GM06990 (cell line): ENCODE measurements at regions not wholly inside any gene's neighbourhood (a gene's known extent, or its start where the extent isn't known, plus 50 kb on each side); places are given as distances from the start of the nearest gene placed in this dataset.
"Not testable (repeated sequence)": the region's sequence is repeated elsewhere in the genome, so short reads cannot be mapped to it uniquely, and the experiment has no call there.

Experiments
- DNase-seq: peaks from one replicate; pipeline ENCODE4 v3.0.0-alpha.2; 2011; ENCODE audit not compliant: insufficient read length; ENCODE audit errors: extremely low read depth
- H3K27me3 ChIP-seq: replicated peaks from 2 replicates; pipeline ENCODE4 v1.6.0; 2011; ENCODE audit warnings: low read length; ENCODE audit not compliant: control insufficient read depth, insufficient read depth
- H3K36me3 ChIP-seq: 2 replicates; pipeline ENCODE4 v1.5.1; 2011; ENCODE audit warnings: low read length; ENCODE audit not compliant: control insufficient read depth, insufficient read depth
- H3K4me3 ChIP-seq: replicated peaks from 2 replicates; pipeline ENCODE4 v1.5.1; 2011; ENCODE audit warnings: low read depth, mild to moderate bottlenecking, control low read depth, low read length
- CTCF ChIP-seq: IDR thresholded peaks from 2 replicates; pipeline ENCODE4 v1.5.1; 2011; ENCODE audit warnings: low read length, control low read depth, mild to moderate bottlenecking, inconsistent platforms; ENCODE audit not compliant: insufficient read depth, poor library complexity, severe bottlenecking

DNA sequence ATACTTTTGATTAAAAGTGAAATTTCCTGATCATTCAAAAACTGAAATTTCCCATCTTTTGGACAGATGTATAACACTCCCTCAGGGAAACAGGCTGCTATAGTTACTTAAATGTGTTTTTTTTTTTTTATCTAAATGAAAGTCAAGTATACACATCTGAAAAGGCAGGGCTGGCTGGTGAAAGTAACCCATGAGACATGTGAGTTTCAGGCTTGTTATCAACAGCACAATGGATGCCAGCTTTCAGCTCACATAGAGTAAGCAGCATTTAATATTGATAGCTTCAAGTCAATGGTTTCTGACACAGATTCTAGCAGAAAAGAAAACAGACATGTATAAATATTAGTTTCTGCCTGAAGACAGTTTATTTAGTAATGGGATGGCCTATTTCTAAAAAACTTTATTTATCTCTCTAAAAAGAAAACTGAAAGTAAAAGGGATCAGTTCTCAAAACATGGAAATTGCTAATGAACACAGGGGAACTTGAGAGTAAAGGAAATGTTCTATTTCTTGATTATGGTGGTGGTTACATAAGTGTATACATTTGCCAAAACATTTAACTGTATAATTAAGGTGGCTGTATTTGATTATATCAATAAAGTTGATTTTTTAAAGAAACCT lies 89.7 kb upstream of the CMC1 start:
- Histone ChIP-seq H3K36me3 (no peaks in the 10 kb centered on the region), H3K4me3 (no peak overlapping the region), H3K27me3 (no peaks in the 10 kb centered on the region)
- DNase-seq, result peak; percentile 37
- TF ChIP-seq CTCF, result no peak

DNA sequence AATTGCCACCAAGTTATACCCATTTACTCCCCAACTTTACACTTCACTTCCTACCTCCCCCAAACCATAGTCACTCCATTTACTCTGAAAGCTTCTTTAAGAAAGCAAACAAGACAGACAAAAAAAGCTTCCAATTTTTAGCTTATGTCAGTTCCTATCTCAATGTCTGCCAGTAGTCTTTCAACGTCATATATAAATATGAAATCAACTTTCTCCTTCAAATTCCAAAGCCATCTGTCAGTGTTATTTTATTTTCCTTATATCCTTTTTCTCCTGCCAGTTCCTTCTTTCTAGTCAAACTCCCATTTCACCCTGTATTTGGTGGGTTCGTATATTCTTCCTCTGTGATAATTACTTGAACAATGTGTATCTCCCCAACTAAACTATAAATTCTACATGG lies 85.8 kb upstream of the CMC1 start:
- DNase-seq, result no peak
- no peaks in the 10 kb centered on the region for H3K27me3 ChIP-seq
- no peak for TF ChIP-seq CTCF
- H3K36me3 ChIP-seq, result no peaks in the 10 kb centered on the region
- H3K4me3 ChIP-seq, result no peak overlapping the region

- H3K27me3 ChIP-seq, H3K4me3 ChIP-seq, DNase-seq, H3K36me3 ChIP-seq: not testable (repeated sequence)
These were observed 84.8 kb upstream of the CMC1 start for GRCh38 chr3:28156599-28156998.

- H3K36me3 ChIP-seq, result no peaks in the 10 kb centered on the region
- no peak for TF ChIP-seq CTCF
- no peaks in the 10 kb centered on the region for H3K27me3 ChIP-seq
- no peak overlapping the region for H3K4me3 ChIP-seq
- DNase-seq, result peak; percentile 25
These were observed 69.5 kb upstream of the CMC1 start for GRCh38 chr3:28171962-28172361.

DNA sequence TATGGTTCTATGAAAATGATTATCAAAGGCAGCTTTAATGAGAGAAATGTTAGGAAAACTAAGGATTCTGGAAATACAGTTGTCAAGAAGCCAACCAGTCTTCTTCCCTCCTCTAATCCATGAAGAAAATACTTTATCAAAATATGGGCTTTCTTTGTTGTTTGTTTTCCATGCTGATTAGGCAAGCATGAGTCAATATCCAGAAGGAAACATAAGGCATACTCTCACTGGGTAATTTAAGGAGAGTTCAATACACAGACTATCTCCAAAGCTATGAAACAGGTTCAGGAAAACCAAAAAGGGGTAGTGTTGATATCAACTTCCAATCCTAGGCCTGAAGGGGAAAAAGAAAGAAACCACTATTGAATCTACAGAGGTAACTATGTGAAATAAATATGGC lies 68.7 kb upstream of the CMC1 start:
- Histone ChIP-seq H3K4me3 (no peak overlapping the region), H3K36me3 (no peaks in the 10 kb centered on the region), H3K27me3 (no peaks in the 10 kb centered on the region)
- no peak for DNase-seq
- no peak for TF ChIP-seq CTCF

- Histone ChIP-seq H3K36me3 (no peaks in the 10 kb centered on the region), H3K27me3 (no peaks in the 10 kb centered on the region), H3K4me3 (no peak overlapping the region)
- no peak for DNase-seq
- TF ChIP-seq CTCF, result no peak
These were observed 67.6 kb upstream of the CMC1 start for GRCh38 chr3:28173836-28174235.
